NCI-H2196 treated with DMSO at 0.1 percent for 48 hours (cell line): ENCODE measurements at regions not wholly inside any gene's neighbourhood (a gene's known extent, or its start where the extent isn't known, plus 50 kb on each side); places are given as distances from the start of the nearest gene placed in this dataset.

ENCODE experiments used
- DNase-seq: peaks from one replicate; lab custom pipeline; 2025; ENCODE audit not compliant: unreplicated experiment; lab: John Stamatoyannopoulos, UW

- no peak for DNase-seq
These were observed 103.4 kb upstream of the MYCN start for GRCh38 chr2:15836689-15837610.

- no peak for DNase-seq
These were observed 101.8 kb upstream of the MYCN start for GRCh38 chr2:15838481-15839090.

DNA sequence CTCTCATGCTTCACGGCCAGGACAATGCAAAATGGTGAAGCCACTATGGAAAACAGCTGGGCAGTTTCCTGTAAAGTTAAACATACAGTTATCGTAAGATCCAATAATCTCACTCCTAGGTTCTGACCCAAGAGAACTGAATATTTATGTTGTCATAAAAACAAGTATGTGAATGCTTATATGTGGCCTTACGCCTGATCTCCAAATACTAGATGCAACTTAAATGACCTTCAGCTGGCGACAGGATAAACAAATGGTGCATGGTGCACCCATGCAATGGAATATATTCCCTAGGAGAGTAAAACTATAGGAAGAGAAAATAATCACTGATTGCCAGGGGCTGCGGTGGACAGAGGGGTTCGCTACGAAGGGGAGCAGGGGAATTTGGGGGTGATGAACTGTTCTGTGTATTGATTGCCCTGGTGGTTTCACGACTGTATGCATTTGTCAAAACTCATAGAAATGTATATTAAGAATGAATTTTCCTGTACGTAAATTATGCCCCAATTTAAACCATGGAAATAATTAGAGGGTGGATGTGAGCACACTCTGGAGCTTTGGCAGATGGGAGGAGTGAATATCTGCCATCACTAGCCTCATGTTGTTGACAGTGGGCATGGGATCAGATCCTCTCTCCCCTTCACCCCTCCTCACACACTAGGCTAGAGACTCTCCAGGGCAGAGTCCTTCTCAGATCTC lies 100.8 kb upstream of the MYCN start:
- no peak for DNase-seq

- no peak for DNase-seq
These were observed 100.2 kb upstream of the MYCN start for GRCh38 chr2:15840148-15840547.

DNA sequence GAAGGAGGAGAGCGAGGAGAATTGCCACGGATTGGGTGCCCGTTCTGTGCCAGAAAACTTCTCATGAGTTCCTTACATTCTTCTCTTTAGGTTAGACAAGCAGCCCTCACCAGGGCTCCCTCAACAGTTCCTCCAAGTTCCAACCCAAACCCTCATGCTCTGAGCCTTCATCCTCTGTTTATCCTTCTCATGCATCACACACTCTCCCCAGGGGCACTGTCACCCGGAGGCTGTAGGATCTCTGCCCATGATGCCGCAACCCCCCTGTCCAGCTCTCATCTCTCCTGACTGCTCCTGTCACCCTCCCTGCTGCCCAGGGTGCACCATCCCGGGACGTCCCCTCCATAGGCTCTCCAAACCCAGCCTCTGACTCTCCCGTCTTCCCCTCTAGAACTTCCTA lies 99.4 kb upstream of the MYCN start:
- DNase-seq, result no peak

DNA sequence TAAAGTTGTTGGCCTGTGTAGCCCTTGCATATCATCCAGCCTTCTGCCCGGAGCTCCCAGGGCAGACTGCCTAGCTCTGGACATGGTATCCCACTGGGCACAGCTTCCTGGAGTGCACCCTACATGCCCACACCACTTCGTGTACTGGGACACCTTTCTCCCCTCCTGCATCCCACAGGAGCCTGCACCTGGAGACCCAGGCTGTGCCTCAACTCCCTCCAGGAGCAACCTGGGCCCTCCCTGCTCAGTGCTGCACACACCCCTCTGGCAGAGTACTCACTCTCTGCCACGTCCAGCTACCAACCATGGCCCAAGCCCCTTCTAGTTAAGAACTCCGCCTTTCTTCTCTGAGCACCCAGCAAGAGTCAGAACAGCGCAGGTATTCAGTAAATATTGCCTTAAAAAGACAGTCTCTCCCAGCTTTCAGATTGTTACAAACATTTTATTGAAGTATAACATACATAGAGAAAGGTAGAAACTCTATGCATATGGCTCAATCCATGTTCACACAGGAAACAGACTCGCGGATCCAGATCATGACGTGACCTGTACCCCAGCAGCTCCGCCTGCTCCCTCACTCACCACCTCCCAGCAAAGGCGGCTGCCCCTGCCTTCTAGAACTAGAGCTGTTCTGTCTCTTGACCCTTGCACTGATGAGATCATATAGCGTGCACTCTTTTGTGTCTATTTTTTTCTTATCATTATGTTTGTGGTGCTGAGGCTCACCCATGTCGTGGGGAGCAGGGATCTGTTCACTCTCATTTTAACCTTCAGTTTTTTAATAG lies 98.4 kb upstream of the MYCN start:
- DNase-seq, result no peak

GRCh38 chr2:15842758-15843666 lies 97.3 kb upstream of the MYCN start:
- DNase-seq, result no peak

GRCh38 chr2:15844211-15844801 lies 96.0 kb upstream of the MYCN start:
- DNase-seq, result no peak

GRCh38 chr2:15845294-15845693 lies 95.1 kb upstream of the MYCN start:
- no peak for DNase-seq

- no peak for DNase-seq
These were observed 94.5 kb upstream of the MYCN start for GRCh38 chr2:15845737-15846405.

- no peak for DNase-seq
These were observed 93.7 kb upstream of the MYCN start for GRCh38 chr2:15846626-15847025.

GRCh38 chr2:15850534-15850933 lies 89.8 kb upstream of the MYCN start:
- DNase-seq, result no peak

DNA sequence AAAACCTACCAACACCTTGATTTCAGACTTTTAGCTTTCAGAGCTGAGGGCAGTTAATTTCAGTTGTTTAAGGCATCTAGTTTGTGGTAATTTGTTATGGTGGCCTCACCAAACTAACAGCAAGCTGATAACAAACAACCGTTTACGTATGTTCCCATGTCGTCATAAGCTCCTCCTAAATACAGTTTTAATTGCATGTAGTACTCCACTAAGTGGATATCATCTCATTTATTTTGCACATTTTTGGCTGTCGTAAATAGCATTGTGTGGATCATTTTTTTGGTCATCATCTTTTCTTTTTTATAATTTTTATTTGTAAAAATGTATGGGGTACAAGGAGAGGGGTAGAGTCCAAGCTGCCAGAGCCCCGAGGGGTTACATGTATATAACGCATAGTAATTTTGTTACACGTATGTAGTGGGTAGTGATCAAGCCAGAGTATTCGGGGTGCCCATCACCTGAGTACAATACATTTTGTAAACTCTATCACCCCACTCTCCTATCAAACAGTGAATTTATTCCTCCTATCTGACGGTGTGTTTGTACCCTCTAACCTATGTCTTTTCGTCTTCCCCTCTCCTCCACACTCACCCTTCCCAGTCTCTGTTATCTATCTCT lies 89.2 kb upstream of the MYCN start:
- DNase-seq, result no peak

DNA sequence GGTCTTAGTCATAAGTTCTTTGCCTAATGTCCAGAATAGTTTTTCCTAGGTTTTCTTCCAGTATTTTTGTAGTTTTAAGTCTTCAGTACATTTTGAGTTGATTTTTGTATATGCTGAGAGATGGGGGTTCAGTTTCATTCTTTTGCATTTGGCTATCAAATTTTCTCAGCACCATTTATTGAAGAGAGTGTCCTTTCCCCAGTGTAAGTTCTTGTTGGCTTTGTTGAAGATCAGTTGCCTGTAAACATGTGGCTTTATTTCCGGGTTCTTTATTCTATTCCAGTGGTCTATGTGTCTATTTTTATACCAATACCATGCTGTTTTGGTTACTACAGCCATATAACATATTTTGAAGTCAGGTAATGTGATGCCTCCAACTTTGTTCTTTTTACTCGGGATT lies 87.5 kb upstream of the MYCN start:
- DNase-seq, result no peak

DNA sequence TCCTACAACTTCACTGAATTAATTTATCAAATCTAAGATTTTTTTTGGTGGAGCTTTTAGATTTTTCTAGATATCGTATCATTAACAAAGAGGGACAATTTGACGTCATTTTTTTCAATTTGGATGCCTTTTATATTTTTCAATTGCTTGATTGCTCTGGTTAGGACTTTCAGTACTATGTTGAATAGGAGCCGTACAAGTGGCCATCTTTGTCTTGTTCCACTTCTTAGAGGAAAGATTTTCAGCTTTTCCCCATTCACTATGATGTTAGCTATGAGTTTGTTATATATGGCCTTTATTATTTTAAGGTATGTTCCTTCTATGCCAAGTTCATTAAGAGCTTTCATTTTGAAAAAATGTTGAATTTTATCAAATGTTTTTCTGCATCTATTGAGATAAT lies 86.4 kb upstream of the MYCN start:
- no peak for DNase-seq

DNA sequence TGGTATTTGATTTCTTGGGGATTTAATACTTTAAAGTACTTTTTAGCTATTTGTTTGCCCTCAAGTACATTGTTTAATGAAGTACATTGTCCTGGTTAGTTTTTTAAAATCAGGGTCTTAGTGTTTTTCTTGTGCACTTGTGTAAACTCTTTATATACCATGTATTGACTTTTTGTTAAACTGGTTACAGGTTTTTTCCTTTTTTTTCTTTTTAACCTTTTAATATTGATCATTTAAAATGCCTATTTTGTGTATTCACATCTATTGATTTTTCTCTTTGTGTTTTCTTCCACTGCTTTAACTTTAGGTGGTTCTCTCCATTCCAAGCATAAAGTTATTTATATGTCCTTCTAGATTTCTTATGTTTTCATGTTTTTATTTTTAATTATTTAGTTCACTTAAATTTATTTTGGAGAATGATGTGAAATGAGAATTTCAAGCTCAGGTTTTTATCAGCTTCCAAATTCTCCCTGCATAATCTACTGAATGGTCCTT lies 84.5 kb upstream of the MYCN start:
- no peak for DNase-seq

DNA sequence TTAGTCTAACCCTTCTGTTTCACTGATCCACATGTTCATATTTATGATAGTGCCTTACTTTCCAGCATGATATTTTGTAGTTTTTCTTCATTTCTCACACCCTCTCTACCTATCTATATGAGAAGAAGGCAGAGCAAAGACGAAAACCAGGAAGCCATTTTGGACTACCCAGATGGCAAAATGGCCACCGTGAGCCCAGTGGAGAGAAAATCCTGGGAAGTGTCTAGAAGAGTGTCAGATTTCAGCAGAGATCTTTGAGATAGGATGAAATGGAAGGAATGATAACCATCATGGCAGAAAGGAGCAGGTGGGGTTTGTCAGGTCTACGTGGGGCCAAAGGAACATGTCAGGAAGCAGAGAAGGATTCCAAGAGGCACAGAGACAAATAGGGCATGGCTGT lies 84.0 kb upstream of the MYCN start:
- DNase-seq, result no peak

- DNase-seq, result no peak
These were observed 81.9 kb upstream of the MYCN start for GRCh38 chr2:15858466-15858865.
